ENCODE measurements at regions not wholly inside any gene's neighbourhood (a gene's known extent, or its start where the extent isn't known, plus 50 kb on each side); places are given as distances from the start of the nearest gene placed in this dataset.

GRCh38 chr7:17176371-17177032 is 122.0 kb upstream of the AHR start:
- no peak for TF ChIP-seq FOXJ3 (CRISPR knock-in tag; IDR thresholded peaks at IDR 0.05; ENCODE audit: borderline replicate concordance)
- TF ChIP-seq ATF1 (CRISPR knock-in tag; IDR thresholded peaks at IDR 0.05), result no peak
- no peak for TF ChIP-seq BRCA1 (CRISPR knock-in tag; IDR thresholded peaks at IDR 0.05)
- TF ChIP-seq, protein P1, sequence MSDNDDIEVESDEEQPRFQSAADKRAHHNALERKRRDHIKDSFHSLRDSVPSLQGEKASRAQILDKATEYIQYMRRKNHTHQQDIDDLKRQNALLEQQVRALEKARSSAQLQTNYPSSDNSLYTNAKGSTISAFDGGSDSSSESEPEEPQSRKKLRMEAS (IDR thresholded peaks at IDR 0.05), result no peak
- no peak for TF ChIP-seq ZNF660 (CRISPR knock-in tag; IDR thresholded peaks at IDR 0.05; ENCODE audit: borderline replicate concordance, low read depth)
- TF ChIP-seq, protein P2, sequence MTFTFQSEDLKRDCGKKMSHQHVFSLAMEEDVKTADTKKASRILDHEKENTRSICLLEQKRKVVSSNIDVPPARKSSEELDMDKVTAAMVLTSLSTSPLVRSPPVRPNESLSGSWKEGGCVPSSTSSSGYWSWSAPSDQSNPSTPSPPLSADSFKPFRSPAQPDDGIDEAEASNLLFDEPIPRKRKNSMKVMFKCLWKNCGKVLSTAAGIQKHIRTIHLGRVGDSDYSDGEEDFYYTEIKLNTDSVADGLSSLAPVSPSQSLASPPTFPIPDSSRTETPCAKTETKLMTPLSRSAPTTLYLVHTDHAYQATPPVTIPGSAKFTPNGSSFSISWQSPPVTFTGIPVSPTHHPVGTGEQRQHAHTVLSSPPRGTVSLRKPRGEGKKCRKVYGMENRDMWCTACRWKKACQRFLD (CRISPR knock-in tag; IDR thresholded peaks at IDR 0.05; ENCODE audit: borderline replicate concordance), result no peak
- TF ChIP-seq MXI1 (IDR thresholded peaks at IDR 0.05; ENCODE audit: borderline replicate concordance, low read depth, low read length), result no peak
- no peak for TF ChIP-seq RFXAP (CRISPR knock-in tag; IDR thresholded peaks at IDR 0.05; ENCODE audit: borderline replicate concordance)
- no peak for TF ChIP-seq HOXA7 (CRISPR knock-in tag; IDR thresholded peaks at IDR 0.05)
- TF ChIP-seq CEBPB (IDR thresholded peaks at IDR 0.05; ENCODE audit: borderline replicate concordance, low read depth, low read length), result no peak
- no peak for TF ChIP-seq SMC3 (IDR thresholded peaks at IDR 0.05; ENCODE audit: low read length)
- no peak for TF ChIP-seq TCF12 (IDR thresholded peaks at IDR 0.05)
- TF ChIP-seq TCF12 (CRISPR knock-in tag; IDR thresholded peaks at IDR 0.05), result no peak
- no peak for TF ChIP-seq ZNF567 (CRISPR knock-in tag; IDR thresholded peaks at IDR 0.05; ENCODE audit: borderline replicate concordance)

All from HepG2 (cell line).